ENCODE measurements at regions not wholly inside any gene's neighbourhood (a gene's known extent, or its start where the extent isn't known, plus 50 kb on each side); places are given as distances from the start of the nearest gene placed in this dataset.

- TF ChIP-seq CTCF (IDR thresholded peaks at IDR 0.05), result no peak
- no peak for TF ChIP-seq EZH2 (IDR thresholded peaks at IDR 0.05; ENCODE audit: borderline replicate concordance, insufficient read depth, low read depth, low read length, poor library complexity, severe bottlenecking)
These were observed 97.7 kb upstream of the MTPN start for GRCh38 chr7:136074843-136075242.

Measured in B cell (primary cell).